Amygdala (tissue), 56 donors: ENCODE measurements at regions not wholly inside any gene's neighbourhood (a gene's known extent, or its start where the extent isn't known, plus 50 kb on each side); places are given as distances from the start of the nearest gene placed in this dataset.
"Not testable (repeated sequence)": the region's sequence is repeated elsewhere in the genome, so short reads cannot be mapped to it uniquely, and the experiment has no call there.

Experiments used
- DNase-seq, 56 donors: peaks; one replicate each; lab custom pipeline; 2025; lab: John Stamatoyannopoulos, UW

- DNase-seq: no peak
Observed at GRCh38 chr10:36578306-36578705, 547.1 kb upstream of the ANKRD30A start.

- DNase-seq: no peak
Observed at GRCh38 chr10:36577126-36577525, 548.3 kb upstream of the ANKRD30A start.

DNA sequence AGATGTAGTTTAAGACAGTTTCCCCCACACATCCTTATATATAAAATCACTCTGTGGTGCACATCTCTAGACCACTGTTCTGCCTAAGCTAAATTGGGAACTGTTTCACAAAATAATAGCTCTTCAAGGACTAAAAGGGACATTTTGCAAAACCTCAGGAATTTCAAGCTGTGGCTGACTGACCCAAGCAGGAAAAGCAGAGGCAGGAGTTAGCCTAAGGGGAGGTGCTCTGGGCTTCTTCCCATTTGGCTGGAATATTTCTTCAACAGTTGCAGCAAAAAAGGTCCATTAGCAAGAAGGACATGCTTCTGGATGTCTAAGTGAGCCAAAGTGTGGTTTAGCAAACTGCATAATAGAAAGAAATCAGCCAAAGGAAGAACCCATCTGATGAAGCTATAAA, 551.2 kb upstream of the ANKRD30A start:
- DNase-seq: no peak

DNA sequence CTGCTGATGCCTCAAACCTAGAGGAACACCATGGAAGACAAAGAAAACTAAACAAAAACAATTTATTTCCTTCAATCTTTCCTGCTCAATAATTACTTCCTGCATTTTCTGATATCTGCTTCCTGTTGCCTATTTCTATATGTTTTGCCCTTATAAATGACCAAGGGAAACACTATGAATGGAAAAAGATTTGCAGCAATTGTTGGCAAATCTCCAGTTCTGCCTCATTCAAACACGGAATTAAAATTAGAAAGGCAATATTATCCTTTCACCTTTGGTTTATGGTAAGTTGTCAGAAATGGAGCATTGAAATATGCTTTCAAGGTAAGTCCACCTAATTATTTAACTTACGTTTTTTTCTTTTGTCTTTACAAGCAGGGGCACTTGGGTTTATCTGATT, 552.2 kb upstream of the ANKRD30A start:
- DNase-seq: no peak

DNA sequence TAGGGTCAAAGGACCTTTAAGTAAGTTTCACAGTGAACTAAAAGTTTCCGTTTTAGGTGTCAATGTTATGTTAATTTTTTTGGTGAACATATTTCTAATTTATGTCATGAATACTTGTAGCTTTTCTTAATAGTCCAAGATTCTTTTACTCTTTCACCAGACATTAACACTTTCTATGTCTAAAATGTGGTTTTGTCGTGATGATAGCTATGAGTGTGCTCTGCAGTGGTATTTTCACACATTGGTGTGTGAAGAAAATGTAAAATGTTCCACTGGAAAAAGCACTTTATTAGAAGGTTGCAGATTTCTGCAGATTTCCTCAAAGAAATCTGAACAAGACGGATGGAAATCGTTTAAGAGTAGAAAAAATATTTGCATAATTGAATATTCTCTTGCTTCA, 561.0 kb upstream of the ANKRD30A start:
- DNase-seq: no peak

GRCh38 chr10:36559412-36560400, 565.7 kb upstream of the ANKRD30A start:
- DNase-seq: no peak

DNA sequence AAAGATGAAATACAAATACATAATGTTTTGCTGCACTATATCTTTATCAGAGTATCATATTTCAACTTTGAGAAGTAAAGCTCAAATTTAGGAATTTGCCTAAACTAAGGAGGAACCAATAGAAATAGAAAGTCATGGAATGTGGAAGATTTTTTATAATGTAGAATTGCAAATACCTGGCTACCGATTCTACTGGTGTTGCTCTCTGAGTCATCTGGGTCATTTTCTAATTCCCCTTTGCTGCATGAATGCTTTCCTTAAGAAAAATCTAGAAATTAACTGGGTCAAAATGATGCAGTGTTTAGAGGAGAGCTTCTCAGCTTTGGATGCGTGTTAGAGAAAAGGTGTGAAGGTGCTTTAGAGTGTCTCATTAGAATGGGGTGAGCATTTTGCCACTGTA, 568.9 kb upstream of the ANKRD30A start:
- DNase-seq: no peak

DNA sequence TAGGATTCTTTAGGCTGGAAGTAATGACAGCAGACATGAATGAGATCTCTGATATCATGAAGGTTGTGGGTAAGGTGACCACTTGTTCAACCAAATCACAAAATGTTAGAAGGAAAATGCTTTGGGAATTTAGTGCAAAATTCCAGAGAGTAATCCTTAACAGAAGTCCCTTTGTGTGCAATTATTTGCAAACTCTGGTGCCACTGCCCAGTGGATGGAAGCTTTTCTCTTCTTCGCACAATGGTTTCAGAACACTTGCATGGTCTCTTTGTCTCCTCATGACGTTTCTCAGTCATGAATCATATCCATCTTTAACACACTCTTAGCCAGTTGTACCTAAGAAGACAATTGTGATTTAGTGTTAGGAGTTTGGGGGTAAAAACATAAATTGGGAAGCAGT, 570.4 kb upstream of the ANKRD30A start:
- peak in 10 of 56 donors; percentile 0 to 21 (median 2) for DNase-seq

- DNase-seq: no peak
Observed at GRCh38 chr10:36547965-36548364, 577.4 kb upstream of the ANKRD30A start.

- DNase-seq: no peak
Observed at GRCh38 chr10:36542493-36542892, 582.9 kb upstream of the ANKRD30A start.

DNA sequence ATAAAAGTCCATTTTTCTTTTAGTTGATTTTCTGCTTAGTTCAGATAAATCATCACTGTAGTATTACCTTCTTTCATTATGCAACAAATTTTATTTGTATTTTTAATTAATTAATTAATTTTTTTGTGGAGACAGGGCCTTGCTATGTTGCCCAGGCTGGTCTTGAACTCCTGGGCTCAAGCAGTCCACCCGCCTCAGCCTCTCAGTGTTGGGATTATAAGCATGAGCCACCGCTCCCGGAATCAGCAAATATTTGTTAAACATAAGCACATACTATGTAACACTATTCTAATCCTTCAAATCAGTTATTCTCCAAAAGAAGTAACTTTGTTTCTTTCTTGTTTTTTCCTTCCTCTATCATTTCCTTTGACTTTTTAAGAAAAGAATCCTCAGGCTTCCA, 584.8 kb upstream of the ANKRD30A start:
- no peak for DNase-seq

- no peak for DNase-seq
Observed at GRCh38 chr10:36538953-36539586, 586.3 kb upstream of the ANKRD30A start.

- no peak for DNase-seq
Observed at GRCh38 chr10:36534471-36535002, 590.9 kb upstream of the ANKRD30A start.

DNA sequence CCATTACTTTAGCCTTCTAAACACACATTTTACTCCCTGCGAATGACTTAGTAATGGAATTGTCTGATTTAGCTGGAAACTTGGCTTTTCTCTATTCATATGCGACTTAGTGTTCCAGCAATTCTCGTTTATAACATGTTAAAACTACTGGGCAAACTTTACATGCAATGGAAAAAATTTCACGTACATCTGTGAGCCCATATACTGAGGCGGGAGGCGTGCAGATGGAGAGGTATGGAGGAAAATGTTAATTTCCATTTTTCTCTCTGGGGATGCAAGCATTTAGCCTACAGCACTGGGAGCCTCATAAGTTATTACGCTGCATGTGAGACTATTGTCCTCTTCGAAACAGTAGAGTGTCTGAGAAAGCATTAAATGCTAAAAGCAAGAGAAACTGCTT, 591.5 kb upstream of the ANKRD30A start:
- no peak for DNase-seq

- no peak for DNase-seq
Observed at GRCh38 chr10:36533316-36533715, 592.1 kb upstream of the ANKRD30A start.

DNA sequence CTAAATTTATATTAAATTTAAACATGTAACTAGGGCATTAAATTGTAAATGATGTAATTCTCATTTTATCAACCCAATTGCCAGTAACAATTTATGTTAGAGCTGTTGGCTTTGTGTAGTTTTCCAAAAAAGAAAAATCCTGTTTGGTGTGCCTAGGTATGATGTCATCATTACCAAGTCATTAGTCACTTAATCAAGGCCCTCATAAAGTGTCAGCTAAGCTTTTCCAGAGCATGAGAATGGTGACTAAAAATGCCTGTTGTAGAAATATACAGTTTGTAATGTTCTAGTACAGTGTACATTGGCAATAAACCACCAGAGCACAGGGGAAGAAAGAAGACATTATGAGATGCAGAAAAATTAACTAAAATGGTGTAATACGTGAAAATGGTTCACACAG, 593.8 kb upstream of the ANKRD30A start:
- DNase-seq: no peak

DNA sequence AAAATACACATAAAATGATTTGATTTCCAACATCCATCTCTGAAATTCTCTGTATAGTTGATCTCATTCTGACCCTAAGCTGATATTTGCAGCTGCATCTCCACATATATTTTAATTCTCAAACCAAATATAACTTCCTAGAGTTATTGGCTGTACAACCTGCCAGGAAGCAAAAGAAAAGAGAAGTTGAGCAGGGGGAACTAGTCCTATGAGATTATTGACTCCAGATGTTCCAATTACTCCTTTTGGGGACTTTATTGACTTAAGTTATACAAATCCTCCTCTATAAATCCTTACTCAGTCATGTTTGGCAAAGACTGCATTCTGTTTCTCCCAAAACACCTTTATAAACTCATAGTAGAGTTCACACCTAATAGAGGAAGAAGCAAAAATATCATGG, 599.4 kb upstream of the ANKRD30A start:
- no peak for DNase-seq

- not testable (repeated sequence) for DNase-seq
Observed at GRCh38 chr10:36524126-36524525, 601.3 kb upstream of the ANKRD30A start.

GRCh38 chr10:36519909-36520308, 605.5 kb upstream of the ANKRD30A start:
- no peak for DNase-seq

- DNase-seq: no peak
Observed at GRCh38 chr10:36516281-36516680, 609.1 kb upstream of the ANKRD30A start.

DNA sequence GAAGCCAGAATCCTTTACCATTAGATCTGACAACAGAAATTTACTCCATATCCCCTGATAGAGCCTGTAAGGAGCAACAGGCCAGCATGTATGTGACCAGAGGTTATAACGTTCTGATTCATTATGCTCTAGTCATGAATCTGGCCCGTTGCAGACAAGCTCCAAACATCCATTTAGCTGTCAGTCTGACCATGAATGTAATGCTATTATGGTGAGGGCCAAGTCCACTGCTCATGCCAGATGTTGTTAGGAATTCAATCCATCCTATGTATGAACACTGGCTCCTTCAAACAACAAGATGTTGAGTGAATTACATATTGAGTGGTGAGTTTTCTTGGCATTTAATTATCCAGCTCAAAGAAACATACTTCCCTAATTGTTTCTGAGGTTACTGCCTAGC, 610.1 kb upstream of the ANKRD30A start:
- DNase-seq: no peak

DNA sequence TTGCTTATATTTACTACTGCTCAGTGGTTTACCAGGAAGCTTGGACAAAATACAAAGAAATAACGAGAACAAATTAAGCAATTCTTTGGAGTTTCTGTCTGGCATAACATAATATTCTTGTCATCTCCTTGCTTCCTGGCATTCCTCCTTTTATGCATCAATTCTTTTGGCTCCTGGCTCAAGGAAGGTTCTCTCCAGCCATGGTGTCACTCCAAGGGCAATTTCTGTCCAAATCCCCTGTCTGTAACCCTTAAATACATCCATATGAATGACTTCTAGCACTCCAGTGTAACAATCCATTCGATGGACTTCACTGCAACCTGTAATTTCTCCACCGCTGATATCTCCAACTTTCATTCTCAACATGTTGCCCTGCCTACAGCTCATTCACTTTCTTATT, 617.7 kb upstream of the ANKRD30A start:
- no peak for DNase-seq
